Epithelial cell of proximal tubule (primary cell): ENCODE measurements at regions not wholly inside any gene's neighbourhood (a gene's known extent, or its start where the extent isn't known, plus 50 kb on each side); places are given as distances from the start of the nearest gene placed in this dataset.

ENCODE experiments used
- DNase-seq: peaks from one replicate; pipeline ENCODE4 v3.0.0-alpha.2; 2011; ENCODE audit warnings: low read depth
- H3K4me3 ChIP-seq: 2 replicates; pipeline ENCODE4 v1.5.1; 2011; ENCODE audit warnings: low read depth, mild to moderate bottlenecking, low read length
- CTCF ChIP-seq: conservative IDR thresholded peaks from 2 replicates; pipeline ENCODE4 v1.5.1; 2012; ENCODE audit warnings: low read depth, mild to moderate bottlenecking, low read length

- no peak for DNase-seq
- TF ChIP-seq CTCF, result no peak
- H3K4me3 ChIP-seq, result no peak overlapping the region
Measured at GRCh38 chr18:38932752-38933151, 1367.2 kb upstream of the CELF4 start.

DNA sequence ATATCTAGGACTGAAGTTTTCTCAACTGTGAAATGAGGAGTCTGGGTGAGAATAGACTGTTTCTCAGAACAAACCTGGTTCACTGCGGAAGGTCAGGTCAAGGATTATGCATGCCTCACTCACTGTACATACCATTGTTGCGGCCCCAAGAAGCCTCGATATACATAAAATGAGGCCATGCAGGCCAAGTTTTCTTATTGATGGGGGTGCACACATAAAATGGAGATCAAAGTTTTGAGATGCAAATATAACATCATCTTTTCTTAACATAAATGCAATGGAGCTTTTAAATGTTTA is 1366.1 kb upstream of the CELF4 start:
- no peak for TF ChIP-seq CTCF
- no peak for DNase-seq
- H3K4me3 ChIP-seq, result no peak overlapping the region

GRCh38 chr18:38930881-38931753 is 1365.5 kb upstream of the CELF4 start:
- no peak for TF ChIP-seq CTCF
- no peak for DNase-seq
- no peak overlapping the region for H3K4me3 ChIP-seq

DNA sequence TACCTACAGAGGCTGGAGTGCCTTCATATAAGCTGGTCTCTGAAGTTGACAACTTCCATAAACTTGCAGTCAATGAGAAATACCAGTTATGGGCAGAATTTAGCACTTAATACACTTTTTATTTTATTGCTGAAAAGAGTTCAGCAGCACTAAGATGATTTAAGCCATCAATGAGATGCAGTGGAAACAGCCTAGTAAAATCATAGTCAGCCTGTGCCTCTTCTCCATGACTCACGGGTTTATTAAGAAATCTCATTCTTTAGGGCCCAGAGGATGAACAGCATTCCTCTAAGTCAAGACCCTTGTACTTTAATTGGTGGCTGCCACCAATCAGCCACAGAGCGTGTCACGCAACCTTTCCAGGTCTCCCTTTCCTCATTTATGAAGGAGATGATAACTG is 1357.9 kb upstream of the CELF4 start:
- no peak overlapping the region for H3K4me3 ChIP-seq
- no peak for TF ChIP-seq CTCF
- DNase-seq, result no peak

DNA sequence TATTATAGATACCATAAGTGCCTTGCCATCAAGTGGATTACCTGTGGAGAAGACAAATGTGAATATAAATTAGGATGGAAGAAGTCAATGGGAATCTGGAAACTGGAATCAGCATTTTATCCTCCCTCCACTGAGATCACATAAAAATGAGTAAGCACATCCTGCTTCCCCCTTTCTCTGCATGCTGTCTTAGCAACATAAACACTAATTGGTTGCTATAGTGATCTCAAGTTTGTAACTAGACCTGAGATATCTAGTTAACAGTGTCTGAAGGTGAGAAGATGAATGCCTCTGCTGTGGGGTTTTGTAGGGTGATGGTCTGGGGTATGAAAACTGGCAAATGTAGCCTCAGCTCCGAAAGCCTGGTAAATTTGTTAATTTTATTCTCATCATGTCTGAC is 1357.5 kb upstream of the CELF4 start:
- no peak for TF ChIP-seq CTCF
- no peak overlapping the region for H3K4me3 ChIP-seq
- DNase-seq, result no peak

GRCh38 chr18:38909972-38910371 is 1344.4 kb upstream of the CELF4 start:
- no peak for DNase-seq
- H3K4me3 ChIP-seq, result no peak overlapping the region
- no peak for TF ChIP-seq CTCF

- TF ChIP-seq CTCF, result no peak
- DNase-seq, result no peak
- H3K4me3 ChIP-seq, result no peak overlapping the region
Measured at GRCh38 chr18:38902796-38903195, 1337.2 kb upstream of the CELF4 start.
